ENCODE measurements at regions not wholly inside any gene's neighbourhood (a gene's known extent, or its start where the extent isn't known, plus 50 kb on each side); places are given as distances from the start of the nearest gene placed in this dataset.

GRCh38 chr12:113689047-113689610 is 217.5 kb upstream of the LHX5 start:
- POLR2A ChIA-PET, result no interaction called here
- Histone ChIP-seq H3K36me3 (ENCODE audit: insufficient read depth, low read length) (no peaks in the 10 kb centered on the region), H3K4me3 (ENCODE audit: low read length) (no peak overlapping the region), H3K4me1 (ENCODE audit: insufficient read depth, low read length) (no peaks in the 10 kb centered on the region), H3K27ac (ENCODE audit: low read depth, low read length) (no peak overlapping the region), H3K9me3 (ENCODE audit: low read length) (no peaks in the 10 kb centered on the region), H3K27me3 (ENCODE audit: insufficient read depth, low read length, poor library complexity, severe bottlenecking) (no peaks in the 10 kb centered on the region)
- Mint-ChIP-seq H3K4me1 (no peaks in the 10 kb centered on the region), H3K27ac (no peak overlapping the region), H3K27me3 (peaks cover 9 to 12% of the 10 kb centered on the region in 2 donors), H3K9me3 (no peaks in the 10 kb centered on the region), H3K36me3 (no peaks in the 10 kb centered on the region), H3K4me3 (no peak overlapping the region)
- CTCF ChIA-PET, result no interaction called here
- DNase-seq, result no peak

GRCh38 chr12:113688313-113688712 is 216.6 kb upstream of the LHX5 start:
- Mint-ChIP-seq H3K27ac (no peak overlapping the region), H3K4me1 (no peaks in the 10 kb centered on the region), H3K4me3 (no peak overlapping the region), H3K9me3 (no peaks in the 10 kb centered on the region), H3K36me3 (no peaks in the 10 kb centered on the region), H3K27me3 (peaks cover 9 to 12% of the 10 kb centered on the region in 2 donors)
- Histone ChIP-seq H3K9me3 (ENCODE audit: low read length) (no peaks in the 10 kb centered on the region), H3K36me3 (ENCODE audit: insufficient read depth, low read length) (no peaks in the 10 kb centered on the region), H3K27ac (ENCODE audit: low read depth, low read length) (no peak overlapping the region), H3K4me3 (ENCODE audit: low read length) (no peak overlapping the region), H3K4me1 (ENCODE audit: insufficient read depth, low read length) (no peaks in the 10 kb centered on the region), H3K27me3 (ENCODE audit: insufficient read depth, low read length, poor library complexity, severe bottlenecking) (no peaks in the 10 kb centered on the region)
- POLR2A ChIA-PET, result no interaction called here
- DNase-seq, result no peak
- CTCF ChIA-PET, result no interaction called here

- no peaks in the 10 kb centered on the region for H3K36me3 Mint-ChIP-seq
- POLR2A ChIA-PET, result no interaction called here
- no peaks in the 10 kb centered on the region for H3K9me3 Mint-ChIP-seq
- no peaks in the 10 kb centered on the region for H3K27me3 ChIP-seq (ENCODE audit: insufficient read depth, low read length, poor library complexity, severe bottlenecking)
- DNase-seq, result no peak
- H3K4me3 ChIP-seq (ENCODE audit: low read length), result no peak overlapping the region
- H3K4me1 ChIP-seq (ENCODE audit: insufficient read depth, low read length), result no peaks in the 10 kb centered on the region
- no peak overlapping the region for H3K27ac ChIP-seq (ENCODE audit: low read depth, low read length)
- no peak overlapping the region for H3K4me3 Mint-ChIP-seq
- no peaks in the 10 kb centered on the region for H3K4me1 Mint-ChIP-seq
- H3K27ac Mint-ChIP-seq, result no peak overlapping the region
- peaks cover 8 to 9% of the 10 kb centered on the region in 2 donors for H3K27me3 Mint-ChIP-seq
- H3K9me3 ChIP-seq (ENCODE audit: low read length), result no peaks in the 10 kb centered on the region
- H3K36me3 ChIP-seq (ENCODE audit: insufficient read depth, low read length), result no peaks in the 10 kb centered on the region
- CTCF ChIA-PET, result no interaction called here
Observed at GRCh38 chr12:113684908-113685782, 213.5 kb upstream of the LHX5 start.

GRCh38 chr12:113684053-113684907 is 212.6 kb upstream of the LHX5 start:
- H3K9me3 Mint-ChIP-seq, result no peaks in the 10 kb centered on the region
- POLR2A ChIA-PET, result no interaction called here
- H3K36me3 Mint-ChIP-seq, result no peaks in the 10 kb centered on the region

DNA sequence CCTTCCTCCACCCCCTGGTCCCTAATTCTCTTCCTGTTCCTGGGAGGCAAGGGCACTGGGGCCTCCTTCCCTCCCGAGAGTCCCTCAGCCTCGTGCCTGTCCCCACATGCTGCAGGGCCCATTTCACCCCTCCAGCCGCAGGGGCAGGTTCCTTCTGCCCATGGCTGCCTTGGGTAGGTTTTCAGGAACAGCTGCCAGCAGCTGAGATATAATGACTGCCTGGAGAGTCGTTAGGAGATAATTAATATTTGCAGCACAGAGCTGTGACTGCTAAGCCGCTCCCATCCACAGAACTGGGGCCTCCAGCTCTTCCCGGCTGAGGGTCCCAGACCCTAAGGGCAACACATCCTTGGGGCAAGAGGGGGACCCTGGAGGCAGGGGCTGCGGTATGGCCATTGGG is 211.9 kb upstream of the LHX5 start:
- POLR2A ChIA-PET, result no interaction called here
- peaks cover 9 to 12% of the 10 kb centered on the region in 2 donors for H3K27me3 Mint-ChIP-seq
- no peak overlapping the region for H3K4me3 ChIP-seq (ENCODE audit: low read length)
- no peak overlapping the region for H3K4me3 Mint-ChIP-seq
- no peaks in the 10 kb centered on the region for H3K4me1 ChIP-seq (ENCODE audit: insufficient read depth, low read length)
- H3K9me3 ChIP-seq (ENCODE audit: low read length), result no peaks in the 10 kb centered on the region
- H3K27ac ChIP-seq (ENCODE audit: low read depth, low read length), result no peak overlapping the region
- no peaks in the 10 kb centered on the region for H3K36me3 Mint-ChIP-seq
- no peak for DNase-seq
- H3K36me3 ChIP-seq (ENCODE audit: insufficient read depth, low read length), result no peaks in the 10 kb centered on the region
- H3K4me1 Mint-ChIP-seq, result no peaks in the 10 kb centered on the region
- H3K27me3 ChIP-seq (ENCODE audit: insufficient read depth, low read length, poor library complexity, severe bottlenecking), result no peaks in the 10 kb centered on the region
- peaks cover 0 to 1% (median 0%) of the 10 kb centered on the region in 5 donors for H3K9me3 Mint-ChIP-seq
- CTCF ChIA-PET, result no interaction called here
- H3K27ac Mint-ChIP-seq, result no peak overlapping the region

More at GRCh38 chr12:113684053-113684907, 212.6 kb upstream of the LHX5 start:
- Histone ChIP-seq H3K4me1 (ENCODE audit: insufficient read depth, low read length) (no peaks in the 10 kb centered on the region), H3K36me3 (ENCODE audit: insufficient read depth, low read length) (no peaks in the 10 kb centered on the region), H3K27me3 (ENCODE audit: insufficient read depth, low read length, poor library complexity, severe bottlenecking) (no peaks in the 10 kb centered on the region), H3K4me3 (ENCODE audit: low read length) (no peak overlapping the region), H3K27ac (ENCODE audit: low read depth, low read length) (no peak overlapping the region), H3K9me3 (ENCODE audit: low read length) (no peaks in the 10 kb centered on the region)
- CTCF ChIA-PET, result no interaction called here
- no peak overlapping the region for H3K27ac Mint-ChIP-seq
- peaks cover 8 to 9% of the 10 kb centered on the region in 2 donors for H3K27me3 Mint-ChIP-seq
- H3K4me1 Mint-ChIP-seq, result no peaks in the 10 kb centered on the region
- H3K4me3 Mint-ChIP-seq, result no peak overlapping the region
- no peak for DNase-seq

DNA sequence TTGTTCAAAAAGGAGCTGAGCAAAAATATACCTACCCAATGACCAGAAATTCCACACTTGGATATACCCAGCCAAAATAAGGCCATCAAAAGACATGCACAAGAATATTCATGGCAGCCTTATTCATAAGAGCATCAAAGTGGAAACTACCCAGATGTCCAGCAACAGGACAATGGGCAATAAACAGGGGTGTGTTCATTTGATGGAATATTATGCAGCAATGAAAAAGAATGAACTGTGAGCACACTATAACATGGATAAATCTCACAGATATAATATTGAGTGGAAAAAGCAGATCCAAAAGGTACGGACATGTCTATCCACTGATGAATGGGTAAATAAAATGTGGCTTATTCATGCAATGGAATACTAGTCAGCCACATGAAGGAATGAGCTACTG is 209.2 kb upstream of the LHX5 start:
- no peaks in the 10 kb centered on the region for H3K4me1 Mint-ChIP-seq
- no peak overlapping the region for H3K4me3 Mint-ChIP-seq
- Histone ChIP-seq H3K4me1 (ENCODE audit: insufficient read depth, low read length) (no peaks in the 10 kb centered on the region), H3K4me3 (ENCODE audit: low read length) (no peak overlapping the region), H3K9me3 (ENCODE audit: low read length) (no peaks in the 10 kb centered on the region), H3K27ac (ENCODE audit: low read depth, low read length) (no peak overlapping the region), H3K36me3 (ENCODE audit: insufficient read depth, low read length) (no peaks in the 10 kb centered on the region), H3K27me3 (ENCODE audit: insufficient read depth, low read length, poor library complexity, severe bottlenecking) (peaks cover 4% of the 10 kb centered on the region)
- H3K27ac Mint-ChIP-seq, result no peak overlapping the region
- peaks cover 1 to 22% of the 10 kb centered on the region in 2 donors for H3K27me3 Mint-ChIP-seq
- no peaks in the 10 kb centered on the region for H3K36me3 Mint-ChIP-seq
- no peak for DNase-seq
- ChIA-PET POLR2A (no interaction called here), CTCF (no interaction called here)
- peaks cover 0 to 1% (median 0%) of the 10 kb centered on the region in 5 donors for H3K9me3 Mint-ChIP-seq

GRCh38 chr12:113678223-113679119 is 206.8 kb upstream of the LHX5 start:
- no peak overlapping the region for H3K4me3 Mint-ChIP-seq
- H3K4me1 ChIP-seq (ENCODE audit: insufficient read depth, low read length), result no peaks in the 10 kb centered on the region
- peaks cover 0 to 1% (median 0%) of the 10 kb centered on the region in 5 donors for H3K9me3 Mint-ChIP-seq
- H3K27me3 ChIP-seq (ENCODE audit: insufficient read depth, low read length, poor library complexity, severe bottlenecking), result peaks cover 5% of the 10 kb centered on the region
- H3K27me3 Mint-ChIP-seq, result peaks cover 4 to 25% of the 10 kb centered on the region in 2 donors
- H3K27ac ChIP-seq (ENCODE audit: low read depth, low read length), result no peak overlapping the region
- no peak overlapping the region for H3K27ac Mint-ChIP-seq
- DNase-seq, result no peak
- H3K9me3 ChIP-seq (ENCODE audit: low read length), result no peaks in the 10 kb centered on the region
- no peaks in the 10 kb centered on the region for H3K36me3 Mint-ChIP-seq
- H3K4me1 Mint-ChIP-seq, result no peaks in the 10 kb centered on the region
- POLR2A ChIA-PET, result no interaction called here
- H3K36me3 ChIP-seq (ENCODE audit: insufficient read depth, low read length), result no peaks in the 10 kb centered on the region
- no peak overlapping the region for H3K4me3 ChIP-seq (ENCODE audit: low read length)
- CTCF ChIA-PET, result no interaction called here

All from CD8-positive, alpha-beta memory T cell (primary cell).